Upper lobe of right lung (tissue), 1 donor: ENCODE measurements at regions not wholly inside any gene's neighbourhood (a gene's known extent, or its start where the extent isn't known, plus 50 kb on each side); places are given as distances from the start of the nearest gene placed in this dataset.
"Not testable (repeated sequence)": the region's sequence is repeated elsewhere in the genome, so short reads cannot be mapped to it uniquely, and the experiment has no call there.

Experiments used
- ATAC-seq: fragments of 200-7000 bp; cut with Tn5 transposase; one replicate; pipeline ENCODE4 v1.9.1; 2020; ENCODE audit warnings: mild to moderate bottlenecking, moderate library complexity
- DNase-seq: peaks from one replicate; pipeline ENCODE4 v3.0.0-alpha.2; 2020
- H3K27ac ChIP-seq: fragments of 200-600 bp; one replicate; pipeline ENCODE4 v1.8.0; 2022
- H3K27me3 ChIP-seq: fragments of 200-600 bp; one replicate; pipeline ENCODE4 v1.8.0; 2022; ENCODE audit warnings: mild to moderate bottlenecking
- H3K36me3 ChIP-seq: fragments of 200-600 bp; one replicate; pipeline ENCODE4 v1.8.0; 2022
- H3K4me1 ChIP-seq: fragments of 200-600 bp; one replicate; pipeline ENCODE4 v1.8.0; 2022
- H3K4me3 ChIP-seq: fragments of 200-600 bp; one replicate; pipeline ENCODE4 v1.8.0; 2022; ENCODE audit warnings: mild to moderate bottlenecking
- H3K9me3 ChIP-seq: fragments of 200-600 bp; one replicate; pipeline ENCODE4 v1.8.0; 2022
- CTCF ChIP-seq: fragments of 200-600 bp; IDR thresholded peaks from one replicate; pipeline ENCODE4 v1.8.0; 2022; ENCODE audit warnings: antibody characterized with exemption
- intact Hi-C: fragments of 100-400 bp; cut with DNase I; formaldehyde crosslinking; loops from one replicate; pipeline ENCODE4 v1.11.0; 2022
- donor health status: DM: no; HTN: yes; CAD: no; lungs with severe emphysema.

DNA sequence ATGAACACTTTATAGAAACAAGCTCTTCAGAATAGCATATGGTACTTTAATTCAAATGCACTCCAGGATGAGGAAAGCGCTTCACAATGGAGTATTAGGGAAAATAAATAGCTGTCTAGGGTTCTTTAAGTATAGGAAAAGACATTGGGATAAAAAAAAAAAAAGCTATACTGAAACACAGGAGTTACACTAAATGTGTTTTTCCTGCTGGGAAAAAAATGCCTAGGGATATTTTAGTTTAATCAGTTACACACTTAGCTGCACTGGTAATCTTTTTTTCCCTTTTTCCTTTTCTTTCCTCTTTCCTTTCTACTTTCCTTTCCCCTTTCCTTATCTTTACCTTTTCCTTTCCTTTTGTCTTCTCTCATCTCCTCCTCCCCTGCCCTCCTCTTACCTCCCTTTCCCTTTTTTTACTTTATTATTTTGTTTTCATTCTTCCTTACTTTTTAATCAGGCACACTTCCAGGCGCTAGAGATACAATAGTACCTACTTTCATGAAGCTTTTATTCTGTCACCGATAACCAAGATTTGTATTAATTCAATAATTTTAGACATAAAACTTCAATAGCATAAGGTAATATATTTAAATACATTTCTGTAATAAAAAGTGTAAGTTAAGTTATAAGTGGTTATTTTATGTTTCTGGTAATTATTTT lies 758.7 kb downstream of the CDH18 start:
- ATAC-seq (no peak), DNase-seq (no peak)
- TF ChIP-seq CTCF: no peak
- H3K4me3 ChIP-seq: no peak overlapping the region
- intact Hi-C loops: no loop called here
- no peaks in the 10 kb centered on the region for H3K36me3 ChIP-seq
- H3K27me3 ChIP-seq: no peaks in the 10 kb centered on the region
- no peaks in the 10 kb centered on the region for H3K9me3 ChIP-seq
- H3K27ac ChIP-seq: no peak overlapping the region
- no peaks in the 10 kb centered on the region for H3K4me1 ChIP-seq

DNA sequence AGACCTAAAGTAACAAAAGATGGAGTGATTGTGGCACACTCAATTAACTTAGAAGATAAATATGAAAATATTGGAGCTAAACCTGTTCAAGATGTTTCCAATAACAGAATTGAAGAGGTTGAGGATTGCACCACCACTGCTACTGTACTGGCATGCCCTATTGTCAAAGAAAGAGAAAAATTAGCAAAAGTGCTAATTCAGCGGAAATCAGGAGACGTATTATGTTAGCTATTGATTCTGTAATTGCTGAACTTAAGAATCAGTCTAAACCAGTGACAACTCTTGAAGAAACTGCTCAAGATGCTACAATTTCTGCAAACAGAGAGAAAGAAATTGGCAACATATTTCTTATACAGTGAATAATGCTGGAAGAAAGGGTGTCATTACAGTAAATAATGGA lies 754.4 kb downstream of the CDH18 start:
- Histone ChIP-seq H3K36me3 (no peaks in the 10 kb centered on the region), H3K9me3 (no peaks in the 10 kb centered on the region), H3K4me1 (no peaks in the 10 kb centered on the region), H3K4me3 (no peak overlapping the region), H3K27ac (no peak overlapping the region), H3K27me3 (no peaks in the 10 kb centered on the region)
- DNase-seq: no peak
- ATAC-seq: no peak
- no peak for TF ChIP-seq CTCF
- intact Hi-C loops: no loop called here

- H3K4me3 ChIP-seq: no peak overlapping the region
- no peaks in the 10 kb centered on the region for H3K9me3 ChIP-seq
- ATAC-seq: no peak
- intact Hi-C loops: no loop called here
- DNase-seq: no peak
- H3K4me1 ChIP-seq: no peaks in the 10 kb centered on the region
- H3K27me3 ChIP-seq: no peaks in the 10 kb centered on the region
- no peaks in the 10 kb centered on the region for H3K36me3 ChIP-seq
- TF ChIP-seq CTCF: no peak
- H3K27ac ChIP-seq: no peak overlapping the region
Observed at GRCh38 chr5:19235101-19235584, 752.9 kb downstream of the CDH18 start.

- ATAC-seq (no peak), DNase-seq (no peak)
- TF ChIP-seq CTCF: no peak
- no peak overlapping the region for H3K4me3 ChIP-seq
- intact Hi-C loops: no loop called here
- no peaks in the 10 kb centered on the region for H3K9me3 ChIP-seq
- H3K27me3 ChIP-seq: no peaks in the 10 kb centered on the region
- H3K4me1 ChIP-seq: no peaks in the 10 kb centered on the region
- no peak overlapping the region for H3K27ac ChIP-seq
- no peaks in the 10 kb centered on the region for H3K36me3 ChIP-seq
Observed at GRCh38 chr5:19240170-19240569, 747.8 kb downstream of the CDH18 start.

DNA sequence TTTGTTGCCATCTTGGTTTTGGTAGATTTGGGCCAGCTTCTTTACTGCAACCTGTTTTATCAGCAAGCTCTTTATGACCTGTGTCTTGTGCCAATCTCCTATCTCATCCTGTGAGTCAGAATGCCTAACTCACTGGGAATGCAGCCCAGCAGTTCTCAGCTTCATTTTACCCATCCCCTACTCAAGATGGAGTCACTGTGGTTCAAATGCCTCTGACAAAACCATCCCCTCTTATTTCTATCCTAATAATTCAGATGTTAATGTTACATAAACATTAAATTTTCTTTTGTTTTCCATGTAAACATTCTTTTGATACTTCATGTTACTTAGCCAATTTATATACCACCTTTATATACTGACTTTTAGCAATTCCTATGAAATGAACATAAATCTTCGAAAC lies 746.3 kb downstream of the CDH18 start:
- no peak for DNase-seq

DNA sequence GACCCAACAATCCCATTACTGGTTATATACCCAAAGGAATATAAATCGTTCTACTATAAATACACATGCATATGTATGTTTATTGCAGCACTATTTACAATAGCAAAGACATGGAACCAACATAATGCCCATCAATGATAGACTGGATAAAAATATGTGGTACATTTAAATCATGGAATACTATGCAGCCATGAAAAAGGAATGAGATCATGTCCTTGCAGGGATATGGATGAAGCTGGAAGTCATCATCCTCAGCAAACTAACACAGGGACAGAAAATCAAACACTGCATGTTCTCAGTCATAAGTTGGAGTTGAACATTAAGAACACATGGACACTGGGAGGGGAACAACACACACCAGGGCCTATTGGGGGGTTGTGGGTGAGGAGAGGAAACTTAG lies 741.8 kb downstream of the CDH18 start:
- H3K4me1 ChIP-seq, H3K36me3 ChIP-seq, H3K9me3 ChIP-seq, ATAC-seq, H3K4me3 ChIP-seq, DNase-seq, H3K27ac ChIP-seq, intact Hi-C loops, H3K27me3 ChIP-seq: not testable (repeated sequence)

More for the DNA sequence above, 746.3 kb downstream of the CDH18 start:
- no peak for TF ChIP-seq CTCF
- Histone ChIP-seq H3K27ac (no peak overlapping the region), H3K4me3 (no peak overlapping the region), H3K36me3 (no peaks in the 10 kb centered on the region), H3K4me1 (no peaks in the 10 kb centered on the region), H3K9me3 (no peaks in the 10 kb centered on the region), H3K27me3 (no peaks in the 10 kb centered on the region)
- intact Hi-C loops: no loop called here
- no peak for ATAC-seq
